A673 (cell line): ENCODE measurements at regions not wholly inside any gene's neighbourhood (a gene's known extent, or its start where the extent isn't known, plus 50 kb on each side); places are given as distances from the start of the nearest gene placed in this dataset.

ENCODE experiments used
- BruUV-seq: library from RNA; stranded (reverse); fragments of 400-500 nt; replicated peaks from 2 replicates; lab custom pipeline; 2021; lab: Mats Ljungman, UMichigan
- CTCF ChIA-PET: fragments of 300-600 bp; sonication (Branson Sonifier 250); formaldehyde crosslinking; loops from one replicate; lab custom pipeline; 2022; ENCODE audit warnings: antibody characterized with exemption; lab: Charles Lee
- POLR2A ChIA-PET: fragments of 300-600 bp; sonication (Branson Sonifier 250); formaldehyde crosslinking; loops from one replicate; lab custom pipeline; 2022; ENCODE audit warnings: antibody characterized with exemption; ENCODE audit not compliant: low non-redundant PET; lab: Charles Lee
- DNase-seq: peaks from one replicate; pipeline ENCODE4 v3.0.0-alpha.2; 2015; ENCODE audit warnings: low spot score
- H3K27ac ChIP-seq: fragments of 200-600 bp; sonication (generic); 2 replicates; pipeline ENCODE4 v1.5.1; 2016; ENCODE audit warnings: mixed run types, low read depth, mild to moderate bottlenecking, mixed read lengths, antibody characterized with exemption, low read length; ENCODE audit not compliant: poor library complexity, severe bottlenecking
- H3K27me3 ChIP-seq: fragments of 200-600 bp; sonication (generic); replicated peaks from 2 replicates; pipeline ENCODE4 v1.6.1; 2017; ENCODE audit warnings: mixed run types, low read depth, mild to moderate bottlenecking, mixed read lengths, antibody characterized with exemption, low read length; ENCODE audit not compliant: insufficient read depth, poor library complexity
- H3K36me3 ChIP-seq: fragments of 200-600 bp; sonication (generic); 2 replicates; pipeline ENCODE4 v1.6.1; 2016; ENCODE audit warnings: mixed run types, mild to moderate bottlenecking, mixed read lengths, antibody characterized with exemption, low read length; ENCODE audit not compliant: insufficient read depth, poor library complexity, severe bottlenecking
- H3K4me1 ChIP-seq: fragments of 200-600 bp; sonication (generic); 2 replicates; pipeline ENCODE4 v1.6.1; 2017; ENCODE audit warnings: mixed run types, mild to moderate bottlenecking, mixed read lengths, antibody characterized with exemption, low read length; ENCODE audit not compliant: insufficient read depth, poor library complexity, severe bottlenecking
- H3K4me3 ChIP-seq: fragments of 200-600 bp; sonication (generic); 2 replicates; pipeline ENCODE4 v1.5.1; 2016; ENCODE audit warnings: low read depth, mixed run types, mild to moderate bottlenecking, mixed read lengths, low read length; ENCODE audit not compliant: poor library complexity, severe bottlenecking
- H3K9me3 ChIP-seq: fragments of 200-600 bp; sonication (generic); 2 replicates; pipeline ENCODE4 v1.6.1; 2016; ENCODE audit warnings: mixed run types, low read depth, mild to moderate bottlenecking, mixed read lengths, antibody characterized with exemption, low read length; ENCODE audit not compliant: poor library complexity, severe bottlenecking
- CTCF ChIP-seq: fragments of 300-800, 200-600 bp; sonication (generic); conservative IDR thresholded peaks from 2 replicates; pipeline ENCODE4 v1.5.1; 2017; ENCODE audit warnings: low read depth, mild to moderate bottlenecking, antibody characterized with exemption, low read length, moderate library complexity, mixed read lengths
- EZH2 ChIP-seq: fragments of 200-600 bp; sonication (generic); IDR thresholded peaks from 2 replicates; pipeline ENCODE4 v1.6.1; 2017; ENCODE audit warnings: borderline replicate concordance, low read depth, mild to moderate bottlenecking, mixed read lengths, antibody characterized with exemption, low read length; ENCODE audit not compliant: poor library complexity, severe bottlenecking
- intact Hi-C: fragments of 100-400 bp; cut with micrococcal nuclease; formaldehyde crosslinking; loops from one replicate; pipeline ENCODE4 v1.10.0; 2022; ENCODE audit not compliant: unreplicated experiment

GRCh38 chr5:158618256-158618655, 481.5 kb downstream of the EBF1 start:
- Histone ChIP-seq H3K27ac (no peak overlapping the region), H3K4me1 (no peaks in the 10 kb centered on the region), H3K27me3 (peaks cover 2% of the 10 kb centered on the region), H3K9me3 (no peaks in the 10 kb centered on the region), H3K36me3 (no peaks in the 10 kb centered on the region), H3K4me3 (no peak overlapping the region)
- TF ChIP-seq CTCF (no peak), EZH2 (no peak)
- DNase-seq, result no peak
- BruUV-seq, result no TSS peak
- ChIA-PET CTCF (no interaction called here), POLR2A (no interaction called here)
- intact Hi-C loops, result no loop called here

GRCh38 chr5:158616707-158617106, 483.0 kb downstream of the EBF1 start:
- no TSS peak for BruUV-seq
- TF ChIP-seq EZH2, result no peak
- TF ChIP-seq CTCF, result no peak
- intact Hi-C loops, result no loop called here
- peaks cover 5% of the 10 kb centered on the region for H3K27me3 ChIP-seq
- H3K27ac ChIP-seq, result no peak overlapping the region
- ChIA-PET POLR2A (no interaction called here), CTCF (no interaction called here)
- H3K4me1 ChIP-seq, result no peaks in the 10 kb centered on the region
- no peak overlapping the region for H3K4me3 ChIP-seq
- H3K9me3 ChIP-seq, result no peaks in the 10 kb centered on the region
- DNase-seq, result no peak
- no peaks in the 10 kb centered on the region for H3K36me3 ChIP-seq

GRCh38 chr5:158614951-158615350, 484.8 kb downstream of the EBF1 start:
- intact Hi-C loops, result no loop called here
- no peak overlapping the region for H3K4me3 ChIP-seq
- TF ChIP-seq EZH2 (no peak), CTCF (no peak)
- no peaks in the 10 kb centered on the region for H3K4me1 ChIP-seq
- no peak overlapping the region for H3K27ac ChIP-seq
- BruUV-seq, result no TSS peak
- H3K27me3 ChIP-seq, result peaks cover 17% of the 10 kb centered on the region
- no peaks in the 10 kb centered on the region for H3K36me3 ChIP-seq
- CTCF ChIA-PET, result no interaction called here
- DNase-seq, result no peak
- POLR2A ChIA-PET, result no interaction called here
- H3K9me3 ChIP-seq, result no peaks in the 10 kb centered on the region
